ENCODE measurements at regions not wholly inside any gene's neighbourhood (a gene's known extent, or its start where the extent isn't known, plus 50 kb on each side); places are given as distances from the start of the nearest gene placed in this dataset.

- TF ChIP-seq POLR2AphosphoS5 (IDR thresholded peaks at IDR 0.05; ENCODE audit: low read depth, low read length) (no peak), POLR2A (IDR thresholded peaks at IDR 0.05; ENCODE audit: low read depth, low read length) (no peak), TAF1 (IDR thresholded peaks at IDR 0.05; ENCODE audit: borderline replicate concordance, low read depth, low read length) (no peak)
Observed at GRCh38 chr6:8231956-8232355, 129.6 kb upstream of the EEF1E1 start.
